Activated B cell treated with CpG ODN at 0.5 μM for 24 hours (primary cell): ENCODE measurements at regions not wholly inside any gene's neighbourhood (a gene's known extent, or its start where the extent isn't known, plus 50 kb on each side); places are given as distances from the start of the nearest gene placed in this dataset.

Experiments used
- ATAC-seq: fragments of 200-7000 bp; cut with Tn5 transposase; one replicate; pipeline ENCODE4 v1.10.0; 2021; ENCODE audit warnings: low read depth, mild to moderate bottlenecking, moderate library complexity
- CTCF ChIA-PET: fragments of 350-600 bp; sonication (Branson Sonifier 250); formaldehyde crosslinking; loops from one replicate; lab custom pipeline; 2021; ENCODE audit warnings: antibody characterized with exemption; lab: Charles Lee
- POLR2A ChIA-PET: fragments of 350-600 bp; sonication (Branson Sonifier 250); formaldehyde crosslinking; loops from one replicate; lab custom pipeline; 2021; ENCODE audit warnings: antibody characterized with exemption; lab: Charles Lee
- DNase-seq: peaks from one replicate; pipeline ENCODE4 v3.0.0; 2022
- H3K27ac Mint-ChIP-seq: one replicate; pipeline ENCODE4 v1.8.0; 2020; ENCODE audit warnings: mixed read lengths
- H3K27me3 Mint-ChIP-seq: one replicate; pipeline ENCODE4 v1.8.0; 2021; ENCODE audit warnings: mixed read lengths
- H3K36me3 Mint-ChIP-seq: one replicate; pipeline ENCODE4 v1.8.0; 2021; ENCODE audit warnings: low read depth, mixed read lengths
- H3K4me1 Mint-ChIP-seq: one replicate; pipeline ENCODE4 v1.8.0; 2021; ENCODE audit warnings: mixed read lengths
- H3K4me3 Mint-ChIP-seq: one replicate; pipeline ENCODE4 v1.8.0; 2020; ENCODE audit warnings: mild to moderate bottlenecking, mixed read lengths
- H3K9me3 Mint-ChIP-seq: one replicate; pipeline ENCODE4 v1.8.0; 2020; ENCODE audit warnings: mixed read lengths
- intact Hi-C: fragments of 100-400 bp; cut with micrococcal nuclease; formaldehyde crosslinking; loops from one replicate; pipeline ENCODE4 v1.15.1; 2024
- TF ChIP-seq, protein P1 (sequence below): fragments of 200-600 bp; IDR thresholded peaks from one replicate; pipeline ENCODE4 v1.8.0; 2022; ENCODE audit warnings: antibody characterized with exemption, mild to moderate bottlenecking

DNA sequence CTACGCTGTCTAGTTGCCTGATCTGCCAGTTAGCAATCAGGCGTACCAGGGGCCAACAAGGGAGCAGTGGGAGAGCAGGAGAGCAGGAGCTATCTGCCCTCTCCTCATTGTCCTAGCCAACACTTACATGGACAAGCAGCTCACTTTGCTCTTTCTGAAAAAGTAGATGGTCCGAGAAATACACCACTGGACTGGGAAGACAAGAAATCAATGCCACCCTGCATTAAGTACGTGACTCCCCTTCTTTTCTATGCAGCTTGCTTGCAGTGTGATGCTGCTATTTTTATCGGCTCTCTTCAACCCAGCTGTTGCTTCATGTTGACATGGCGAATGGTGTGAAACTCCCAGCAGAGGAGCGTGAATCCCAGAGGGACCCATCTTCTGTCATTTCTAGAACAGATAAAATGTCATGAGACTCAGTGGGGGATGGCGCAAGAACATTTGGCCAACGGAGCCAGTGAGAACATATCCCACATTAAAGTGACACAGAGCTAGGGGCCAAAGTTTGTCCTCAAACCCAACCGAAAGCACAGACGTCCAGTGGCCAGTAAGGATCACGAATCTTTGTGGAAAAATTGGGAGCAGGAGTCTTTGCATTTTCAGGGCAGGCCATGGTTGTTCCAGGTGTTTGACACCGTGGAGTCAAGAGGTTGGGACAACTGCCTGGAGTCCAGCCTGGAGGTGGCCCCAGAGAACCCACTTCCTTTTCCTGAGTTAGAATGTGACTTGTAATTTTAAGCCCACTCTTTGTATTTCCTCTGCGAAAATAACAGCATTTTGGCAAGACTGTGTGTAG is 53.7 kb upstream of the MEF2A start:
- Mint-ChIP-seq H3K4me3 (peak overlapping the region; percentile 82), H3K27ac (peak overlapping the region; percentile 97), H3K36me3 (no peaks in the 10 kb centered on the region), H3K9me3 (peaks cover 3% of the 10 kb centered on the region), H3K4me1 (peaks cover 94% of the 10 kb centered on the region), H3K27me3 (no peaks in the 10 kb centered on the region)
- POLR2A ChIA-PET: interaction anchor here (0.6 to 6.7 kb wide), 28 partner anchors 9 to 221 kb away, joined by 3 to 247 read pairs (median 4); partner anchors contain the start of genes LYSMD4 and MEF2A
- CTCF ChIA-PET: interaction anchor here (0.9 to 3.2 kb wide), 10 partner anchors 9 to 225 kb away, joined by 3 to 24 read pairs (median 7); partner anchors contain the start of gene MEF2A
- ATAC-seq (peak; percentile 79), DNase-seq (peak; percentile 63)
- intact Hi-C loops: loop anchor here (1.0 to 5.0 kb wide), 7 partner anchors 10 to 193 kb away; partner anchors contain the start of gene MEF2A
- TF ChIP-seq, protein P1, sequence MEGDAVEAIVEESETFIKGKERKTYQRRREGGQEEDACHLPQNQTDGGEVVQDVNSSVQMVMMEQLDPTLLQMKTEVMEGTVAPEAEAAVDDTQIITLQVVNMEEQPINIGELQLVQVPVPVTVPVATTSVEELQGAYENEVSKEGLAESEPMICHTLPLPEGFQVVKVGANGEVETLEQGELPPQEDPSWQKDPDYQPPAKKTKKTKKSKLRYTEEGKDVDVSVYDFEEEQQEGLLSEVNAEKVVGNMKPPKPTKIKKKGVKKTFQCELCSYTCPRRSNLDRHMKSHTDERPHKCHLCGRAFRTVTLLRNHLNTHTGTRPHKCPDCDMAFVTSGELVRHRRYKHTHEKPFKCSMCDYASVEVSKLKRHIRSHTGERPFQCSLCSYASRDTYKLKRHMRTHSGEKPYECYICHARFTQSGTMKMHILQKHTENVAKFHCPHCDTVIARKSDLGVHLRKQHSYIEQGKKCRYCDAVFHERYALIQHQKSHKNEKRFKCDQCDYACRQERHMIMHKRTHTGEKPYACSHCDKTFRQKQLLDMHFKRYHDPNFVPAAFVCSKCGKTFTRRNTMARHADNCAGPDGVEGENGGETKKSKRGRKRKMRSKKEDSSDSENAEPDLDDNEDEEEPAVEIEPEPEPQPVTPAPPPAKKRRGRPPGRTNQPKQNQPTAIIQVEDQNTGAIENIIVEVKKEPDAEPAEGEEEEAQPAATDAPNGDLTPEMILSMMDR: no peak

DNA sequence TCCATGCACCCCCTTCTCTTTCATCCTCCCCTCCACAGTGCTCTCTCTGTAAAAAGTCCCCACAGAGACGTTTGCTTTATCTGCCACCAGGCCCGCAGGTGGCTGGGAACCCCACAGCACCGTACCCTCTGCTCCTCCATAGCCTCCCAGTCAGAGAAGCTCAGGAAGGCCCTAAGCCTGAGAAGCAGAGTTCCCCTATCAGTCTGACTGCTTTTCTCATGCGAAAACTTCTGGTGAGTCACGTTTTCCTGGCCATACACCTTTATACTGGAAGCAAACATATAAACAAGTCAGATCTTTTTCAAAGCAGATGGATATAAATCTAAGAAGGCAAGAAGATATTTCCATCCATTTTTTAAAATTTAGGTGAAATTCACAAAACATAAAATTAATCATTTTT is 51.5 kb upstream of the MEF2A start:
- Mint-ChIP-seq H3K4me1 (peaks cover 72% of the 10 kb centered on the region), H3K4me3 (peak overlapping the region; percentile 67), H3K27ac (peak overlapping the region; percentile 97), H3K27me3 (no peaks in the 10 kb centered on the region), H3K36me3 (no peaks in the 10 kb centered on the region), H3K9me3 (peaks cover 3% of the 10 kb centered on the region)
- ATAC-seq (peak; percentile 11), DNase-seq (no peak)
- intact Hi-C loops: loop anchor here (2.0 to 5.0 kb wide), 2 partner anchors 28 to 168 kb away; no protein-coding TSS in a partner anchor
- TF ChIP-seq, protein P1: no peak
- ChIA-PET CTCF (interaction anchor here (1.1 to 1.4 kb wide), 2 partner anchors 190 to 227 kb away, joined by 3 to 4 read pairs; no protein-coding TSS in a partner anchor), POLR2A (interaction anchor here (0.6 to 6.7 kb wide), 5 partner anchors 7 to 105 kb away, joined by 4 to 247 read pairs (median 6); partner anchors contain the start of gene MEF2A)
